NCI-H2081 (cell line): ENCODE measurements at regions not wholly inside any gene's neighbourhood (a gene's known extent, or its start where the extent isn't known, plus 50 kb on each side); places are given as distances from the start of the nearest gene placed in this dataset.
"Not testable (repeated sequence)": the region's sequence is repeated elsewhere in the genome, so short reads cannot be mapped to it uniquely, and the experiment has no call there.

Experiments used
- DNase-seq, 2 experiments: peaks; one replicate each; lab custom pipeline; 2025; lab: John Stamatoyannopoulos, UW

DNA sequence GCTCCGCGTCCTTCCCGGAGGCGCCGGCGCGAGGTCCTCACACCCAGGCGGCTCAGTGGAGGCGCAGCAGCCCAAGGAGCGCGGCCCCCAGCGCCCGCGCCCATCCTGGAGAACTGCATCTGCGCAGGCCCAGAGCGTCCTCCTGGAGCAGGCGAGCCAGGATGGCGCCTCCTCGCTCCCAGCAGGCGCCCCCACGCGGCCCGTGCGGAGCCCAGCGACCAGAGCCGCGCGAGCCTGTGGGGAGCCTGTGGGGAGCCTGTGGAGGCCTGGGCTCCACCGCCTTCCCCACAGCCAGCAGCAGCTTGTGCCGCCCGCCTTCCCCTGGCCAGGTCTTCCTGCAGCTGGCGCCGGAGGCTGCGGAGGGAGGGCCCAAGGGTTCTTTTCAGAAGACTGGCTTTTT is 953.9 kb downstream of the TMEM121 start:
- not testable (repeated sequence) for DNase-seq

DNA sequence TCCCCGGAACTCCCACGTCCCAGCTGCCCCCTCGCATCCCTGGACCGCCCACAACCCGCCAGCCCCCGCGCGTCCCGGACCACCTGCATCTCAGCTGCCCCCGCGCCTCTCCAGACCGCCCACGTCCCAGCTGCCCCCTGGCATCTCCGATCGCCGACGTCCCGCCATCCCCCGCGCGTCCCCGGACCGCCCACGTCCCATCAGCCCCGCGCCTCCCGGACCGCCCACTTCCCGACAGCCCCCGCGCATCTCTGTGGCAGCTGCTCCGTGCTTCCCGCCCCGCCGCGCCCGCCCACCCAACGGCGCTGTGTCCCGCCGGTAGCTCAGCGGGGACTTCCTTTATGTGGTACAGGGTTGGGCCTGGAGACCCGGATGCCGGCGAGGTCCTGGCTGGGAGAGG is 955.8 kb downstream of the TMEM121 start:
- DNase-seq, result not testable (repeated sequence)

DNA sequence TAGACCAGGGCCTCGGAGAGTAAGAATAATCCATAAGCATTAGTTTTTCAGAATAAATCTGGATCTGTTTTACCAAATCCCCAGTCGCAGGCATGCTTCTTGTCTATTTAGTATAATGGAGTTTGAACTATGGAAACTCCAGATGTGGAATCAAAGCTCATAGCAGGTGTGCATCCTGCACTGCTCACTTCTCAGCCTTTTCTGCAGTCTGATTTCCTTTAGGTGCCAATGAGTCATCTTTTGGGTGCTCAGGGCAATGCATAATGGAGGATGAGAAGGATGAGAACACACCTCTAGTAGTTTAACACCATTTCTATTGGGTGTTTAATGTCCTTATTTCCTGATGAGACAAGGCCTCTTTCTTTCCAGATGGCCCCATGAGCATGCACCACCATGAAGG is 961.2 kb downstream of the TMEM121 start:
- DNase-seq, result no peak

DNA sequence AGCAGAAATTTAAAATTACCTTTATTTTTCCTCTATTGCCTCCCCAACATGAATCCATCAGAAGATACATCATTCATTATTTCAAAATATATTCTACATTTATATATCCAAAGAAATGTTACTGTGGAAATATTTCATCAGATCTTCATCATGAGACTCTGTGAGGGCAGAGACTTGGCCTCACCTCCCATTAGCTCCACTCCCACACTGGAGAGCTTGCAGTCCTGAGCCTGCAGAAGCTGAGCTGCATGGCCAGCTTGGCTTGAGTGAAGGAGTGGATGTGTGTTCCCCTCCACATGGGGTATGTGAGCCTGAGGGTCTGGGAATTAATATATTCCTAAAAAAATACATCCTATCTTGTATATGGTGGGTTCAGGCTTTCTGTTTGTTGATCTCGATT is 961.9 kb downstream of the TMEM121 start:
- no peak for DNase-seq

DNA sequence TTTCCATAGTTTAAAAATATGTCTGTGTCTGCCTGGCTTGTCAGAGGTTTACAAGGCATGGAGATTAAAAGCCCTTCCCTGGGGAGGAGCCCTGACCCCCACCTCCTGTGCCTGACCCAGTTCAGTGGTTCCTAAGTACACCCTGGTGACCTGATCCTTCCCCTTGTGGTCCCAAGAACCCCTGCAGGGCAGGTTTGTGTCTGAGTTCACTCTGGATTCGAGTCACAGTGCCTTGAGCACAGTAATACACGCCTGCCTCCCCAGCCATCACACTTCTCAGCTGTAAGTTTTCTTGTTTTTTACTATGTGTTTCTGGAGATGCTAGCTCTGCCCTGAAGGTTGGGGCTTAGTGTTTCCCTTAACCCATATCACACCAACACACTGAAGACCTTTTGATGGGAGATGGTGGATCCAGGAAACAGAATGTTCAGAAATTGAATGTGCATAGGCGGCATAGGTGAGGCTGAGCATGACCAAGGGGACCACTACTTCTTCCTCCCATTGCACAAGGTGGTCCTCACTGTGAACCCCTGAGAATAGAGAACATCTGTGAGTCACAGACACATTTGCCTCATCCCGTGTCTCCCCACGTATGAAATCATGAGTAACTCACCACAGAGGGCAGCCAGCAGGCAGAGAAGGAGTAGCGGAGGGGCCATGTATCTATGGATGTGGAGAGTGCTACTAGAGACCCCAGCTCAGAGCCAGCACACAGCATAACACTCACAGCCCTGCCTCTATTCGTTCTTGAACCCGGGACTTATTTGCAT is 962.9 kb downstream of the TMEM121 start:
- DNase-seq, result no peak

DNA sequence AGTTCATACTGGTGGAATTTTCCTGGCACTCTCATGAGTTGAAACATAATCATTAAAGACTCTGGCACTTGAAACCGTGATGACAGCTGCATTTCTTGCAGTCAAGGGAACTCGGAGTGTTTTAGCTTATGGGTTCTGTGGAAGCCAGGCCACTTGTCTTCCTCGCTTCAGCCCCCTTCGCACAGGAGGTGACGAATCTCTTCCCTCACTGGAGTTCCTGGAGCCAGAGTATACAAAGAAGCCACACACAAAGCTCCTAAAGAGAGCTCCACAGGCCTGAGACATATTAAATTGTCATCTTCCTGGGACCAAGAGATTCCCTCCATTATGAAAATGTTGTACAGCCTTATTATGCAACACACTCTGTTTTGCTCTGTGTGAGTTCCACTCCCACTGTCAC is 964.1 kb downstream of the TMEM121 start:
- no peak for DNase-seq

DNA sequence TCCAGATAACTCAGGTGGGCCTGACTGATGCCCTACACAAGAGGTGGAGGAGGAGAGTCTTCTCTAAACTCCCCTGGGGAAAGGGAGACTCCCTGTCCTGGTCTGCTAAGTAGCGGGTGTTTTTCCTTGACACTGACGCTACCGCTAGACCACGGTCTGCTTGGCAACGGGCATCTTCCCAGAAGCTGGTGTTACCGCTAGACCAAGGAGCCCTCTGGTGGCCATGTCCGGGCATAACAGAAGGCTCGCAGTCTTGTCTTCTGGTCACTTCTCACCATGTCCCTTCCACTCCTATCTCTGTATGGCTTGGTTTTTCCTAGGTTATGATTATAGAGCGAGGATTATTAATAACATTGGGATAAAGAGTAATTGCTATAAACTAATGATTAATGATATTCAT is 965.5 kb downstream of the TMEM121 start:
- no peak for DNase-seq

DNA sequence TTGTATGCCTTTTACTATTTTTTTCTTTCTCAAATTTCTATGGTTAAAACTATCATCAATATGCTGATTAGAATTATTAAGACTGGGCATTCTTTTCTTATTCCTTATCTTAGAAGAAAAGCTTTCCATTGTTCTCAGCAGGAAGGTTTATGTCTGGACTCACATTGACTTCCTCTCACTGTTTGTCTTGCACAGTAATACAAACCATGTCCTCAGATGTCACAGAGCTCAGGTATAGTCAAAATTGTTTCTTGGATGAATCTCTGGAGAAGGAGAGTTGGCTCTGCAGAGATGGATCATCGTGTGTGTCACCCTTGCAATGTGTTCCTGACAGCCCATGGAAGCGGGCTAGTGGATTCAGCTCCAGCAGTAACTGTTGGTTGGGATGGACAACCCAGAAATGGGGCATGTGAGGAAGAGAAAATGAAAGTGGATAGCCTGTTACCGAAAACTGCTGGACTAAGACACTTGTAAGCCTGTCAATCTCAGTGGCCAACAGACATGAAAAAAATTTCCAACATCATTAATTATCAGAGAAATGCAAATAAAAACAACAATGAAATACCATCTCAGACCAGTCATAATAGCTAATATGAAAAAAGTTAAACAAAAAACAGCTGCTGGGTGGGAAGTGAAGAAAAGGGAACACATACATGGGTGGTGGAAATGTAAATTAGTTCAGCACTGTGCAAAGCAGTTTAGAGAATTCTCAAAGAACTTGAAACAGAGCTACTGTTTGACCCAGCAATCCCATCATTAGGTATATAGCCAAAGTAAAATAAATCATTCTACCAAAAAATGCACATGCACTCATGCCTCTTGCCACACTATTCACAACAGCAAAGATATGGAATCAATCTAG is 967.8 kb downstream of the TMEM121 start:
- no peak for DNase-seq

DNA sequence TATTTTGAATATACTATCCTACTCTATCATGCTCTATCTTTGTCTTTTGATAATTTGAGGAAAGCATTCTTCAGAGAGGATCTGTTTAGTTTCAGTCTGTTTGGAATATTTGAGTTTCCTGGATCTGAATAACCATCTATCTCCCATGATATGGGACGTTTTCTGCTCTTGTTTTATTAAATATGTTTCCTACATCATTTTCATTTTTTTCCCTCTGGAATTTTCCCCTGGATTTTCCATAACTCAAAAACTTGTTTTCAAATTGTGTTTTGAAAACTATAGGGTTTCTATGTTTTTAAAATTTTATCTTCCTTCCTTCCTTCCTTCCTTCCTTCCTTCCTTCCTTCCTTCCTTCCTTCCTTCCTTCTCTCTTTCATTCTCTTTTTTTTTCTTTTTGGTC is 974.2 kb downstream of the TMEM121 start:
- no peak for DNase-seq

DNA sequence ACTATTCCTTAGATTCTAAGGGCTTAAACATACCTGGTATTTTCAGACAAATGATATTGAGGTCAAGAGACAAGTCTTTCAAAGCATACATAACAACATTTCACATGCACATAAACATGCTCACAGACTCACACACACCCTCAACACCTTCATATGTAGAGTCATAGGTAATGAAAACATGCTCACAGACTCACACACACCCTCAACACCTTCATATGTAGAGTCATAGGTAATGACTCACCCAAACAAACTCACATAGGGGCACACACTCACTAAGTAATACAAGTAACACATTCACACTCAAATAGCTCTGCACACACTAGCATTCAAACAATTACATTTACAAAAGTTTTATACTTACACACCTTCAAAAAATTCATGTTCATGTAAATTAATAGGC is 975.5 kb downstream of the TMEM121 start:
- no peak for DNase-seq

DNA sequence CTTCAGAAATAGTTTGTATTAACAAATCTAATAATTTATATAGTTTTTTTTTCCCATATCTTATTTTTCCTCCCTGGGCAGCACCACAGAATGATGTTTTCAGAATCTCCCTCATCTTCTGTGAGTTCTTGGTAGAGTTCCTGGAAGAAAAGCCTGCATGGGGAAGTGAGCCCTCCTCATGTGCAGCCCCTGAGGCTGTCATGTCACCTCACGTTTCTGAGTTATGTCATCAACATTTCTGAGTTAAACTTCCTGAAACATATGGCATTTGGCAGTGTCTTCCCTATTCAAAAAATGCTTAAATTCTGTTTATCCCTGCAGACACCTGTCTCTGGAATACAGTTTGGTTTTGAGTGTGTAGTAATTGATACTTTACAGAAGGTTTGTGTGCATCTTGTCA is 979.0 kb downstream of the TMEM121 start:
- no peak for DNase-seq

DNA sequence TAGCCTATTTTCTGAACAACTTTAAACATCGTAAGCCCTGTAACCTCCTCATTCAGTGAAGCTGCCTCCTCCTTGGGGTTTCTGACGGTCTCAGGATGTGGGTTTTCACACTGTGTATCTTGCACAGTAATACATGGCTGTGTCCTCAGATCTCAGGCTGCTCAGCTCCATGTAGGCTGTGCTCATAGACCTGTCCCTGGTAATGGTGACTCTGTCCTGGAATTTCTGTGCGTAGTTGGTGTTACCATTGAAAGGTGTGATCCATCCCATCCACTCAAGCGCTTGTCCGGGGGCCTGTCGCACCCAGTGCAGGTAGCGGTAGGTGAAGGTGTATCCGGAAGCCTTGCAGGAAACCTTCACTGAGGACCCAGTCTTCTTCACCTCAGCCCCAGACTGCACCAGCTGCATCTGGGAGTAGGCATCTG is 980.5 kb downstream of the TMEM121 start:
- no peak for DNase-seq

DNA sequence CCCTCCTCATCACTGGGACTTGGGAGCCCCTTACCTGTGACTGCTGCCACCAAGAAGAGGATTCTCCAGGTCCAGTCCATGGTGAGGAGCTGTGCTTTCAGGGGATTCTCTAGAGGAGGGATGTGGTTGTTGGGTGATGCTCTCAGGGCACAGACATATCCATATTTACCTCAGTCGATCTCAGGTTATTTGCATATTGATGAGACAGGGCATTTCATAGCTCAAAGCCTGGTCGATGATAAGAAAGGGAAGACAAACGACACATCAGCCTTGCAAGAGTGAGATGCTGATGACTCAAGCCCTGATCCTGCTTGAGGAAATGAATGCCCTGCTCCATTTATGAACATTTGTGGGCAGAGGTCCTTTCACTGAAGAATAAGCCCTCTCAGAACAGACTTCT is 981.0 kb downstream of the TMEM121 start:
- no peak for DNase-seq

DNA sequence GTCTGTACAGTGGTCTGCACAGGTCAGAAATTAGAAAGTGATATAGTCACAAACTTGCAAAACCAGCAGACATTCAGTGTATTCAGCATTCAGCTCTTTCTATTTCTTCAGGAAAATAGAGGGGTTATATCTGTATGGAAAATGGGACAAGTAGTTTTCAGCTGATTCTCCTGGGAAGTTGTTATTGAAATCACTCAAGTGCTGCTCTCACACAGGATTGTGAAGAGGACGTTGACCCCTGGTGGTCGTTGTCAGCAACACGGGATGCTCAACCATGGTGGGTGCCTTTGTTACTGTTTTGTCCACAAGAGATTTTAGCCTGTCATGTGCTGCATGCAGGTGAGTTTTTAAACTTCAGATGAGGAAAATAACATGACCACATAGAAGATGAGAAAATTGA is 981.8 kb downstream of the TMEM121 start:
- DNase-seq, result no peak

DNA sequence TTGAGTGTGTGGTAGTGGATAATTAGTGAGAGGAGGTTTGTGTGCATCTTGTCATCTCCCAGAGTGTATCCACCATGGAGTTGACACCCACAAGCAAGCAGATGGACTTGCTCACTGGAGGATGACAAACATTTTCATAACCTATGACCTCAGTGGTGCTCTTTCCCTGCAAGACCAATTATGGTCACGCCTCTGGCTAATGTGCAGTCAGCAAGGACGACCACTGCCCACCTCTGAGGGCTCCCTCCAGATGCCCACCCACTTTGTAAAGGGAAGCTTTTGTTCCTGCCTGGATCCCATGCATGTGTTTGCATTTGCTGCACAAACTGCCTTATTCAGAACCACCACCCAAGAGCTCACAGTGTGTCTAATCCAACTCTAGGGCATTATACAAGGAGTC is 982.8 kb downstream of the TMEM121 start:
- no peak for DNase-seq

DNA sequence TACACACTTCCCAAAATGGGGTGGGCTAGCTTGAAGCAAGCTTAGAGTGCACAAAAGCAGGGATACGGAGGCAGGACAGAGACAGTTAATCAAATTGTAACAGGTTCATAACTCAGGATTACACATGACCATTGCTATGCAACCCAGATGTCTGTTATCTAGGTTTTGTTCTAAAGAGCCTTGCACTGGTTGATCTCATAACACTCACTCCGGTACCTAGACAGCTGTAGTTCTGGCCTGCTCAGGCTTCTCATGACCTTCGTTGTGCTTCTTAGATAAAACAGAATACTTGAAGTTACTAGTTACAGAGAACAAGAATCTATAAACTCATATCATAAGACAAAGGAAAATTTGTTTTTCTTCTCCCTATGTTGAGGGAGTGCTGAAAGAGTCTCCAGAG is 983.4 kb downstream of the TMEM121 start:
- no peak for DNase-seq

DNA sequence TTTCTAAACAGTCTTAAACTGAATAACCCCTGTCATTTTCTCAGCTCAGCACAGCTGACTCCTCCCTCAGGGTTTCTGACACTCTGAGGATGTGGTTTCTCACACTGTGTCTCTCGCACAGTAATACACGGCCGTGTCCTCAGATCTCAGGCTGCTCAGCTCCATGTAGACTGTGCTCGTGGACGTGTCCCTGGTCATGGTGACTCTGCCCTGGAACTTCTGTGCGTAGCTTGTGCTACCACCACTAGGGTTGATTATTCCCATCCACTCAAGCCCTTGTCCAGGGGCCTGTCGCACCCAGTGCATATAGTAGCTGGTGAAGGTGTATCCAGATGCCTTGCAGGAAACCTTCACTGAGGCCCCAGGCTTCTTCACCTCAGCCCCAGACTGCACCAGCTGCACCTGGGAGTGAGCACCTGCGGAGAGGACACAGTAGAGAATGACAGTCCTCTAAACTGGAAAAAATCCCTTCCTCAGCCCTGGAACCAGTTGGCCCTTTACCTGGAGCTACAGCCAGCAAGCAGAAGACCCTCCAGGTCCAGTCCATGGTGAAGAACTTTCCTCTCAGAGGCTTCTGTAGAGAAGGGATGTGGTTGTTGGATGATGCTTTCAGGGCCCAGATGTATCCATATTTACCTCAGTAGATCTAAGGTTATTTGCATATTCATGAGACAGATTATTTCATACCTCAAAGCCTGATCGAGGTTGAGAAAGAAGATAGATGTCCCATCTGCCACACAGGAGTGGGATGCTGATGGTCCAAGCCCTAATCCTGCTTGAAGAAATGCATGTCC is 984.8 kb downstream of the TMEM121 start:
- DNase-seq, result no peak

DNA sequence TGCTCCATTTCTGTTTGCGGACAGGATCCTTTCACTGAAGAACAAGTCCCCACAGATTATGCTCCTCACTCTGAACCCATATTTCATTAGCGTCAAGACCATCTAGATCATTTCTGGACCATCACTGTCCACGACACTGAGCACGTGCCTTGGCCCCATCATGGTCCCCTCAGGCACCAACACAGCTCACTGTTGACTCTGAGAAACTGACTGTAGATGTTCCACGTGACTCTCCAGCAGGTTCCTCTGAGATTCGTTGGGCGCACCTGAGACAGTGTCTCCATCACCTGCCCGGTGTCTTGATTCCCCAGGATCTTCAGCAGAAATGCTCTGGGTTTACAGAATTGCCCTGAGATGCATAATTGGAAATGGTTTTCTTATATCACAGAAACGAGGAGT is 985.4 kb downstream of the TMEM121 start:
- no peak for DNase-seq

DNA sequence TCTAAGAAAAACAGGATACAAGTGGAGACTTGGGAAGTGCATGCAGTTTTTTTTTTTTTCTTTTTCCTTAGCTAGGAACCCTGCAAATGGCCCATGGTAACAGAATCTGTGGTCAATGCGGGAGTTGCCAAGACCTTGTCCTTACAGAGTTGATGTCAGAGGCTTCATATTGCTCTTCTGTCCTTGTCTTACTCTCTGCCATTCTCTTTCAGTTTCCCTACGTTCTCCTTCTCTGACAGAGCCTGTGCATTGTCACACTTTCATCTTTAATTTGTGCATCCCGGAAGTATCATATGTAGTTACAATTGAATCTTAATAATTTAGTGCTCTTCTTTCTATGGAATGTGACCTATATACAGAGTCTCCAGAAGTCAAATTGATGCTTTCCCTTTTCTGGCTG is 986.9 kb downstream of the TMEM121 start:
- DNase-seq, result no peak

DNA sequence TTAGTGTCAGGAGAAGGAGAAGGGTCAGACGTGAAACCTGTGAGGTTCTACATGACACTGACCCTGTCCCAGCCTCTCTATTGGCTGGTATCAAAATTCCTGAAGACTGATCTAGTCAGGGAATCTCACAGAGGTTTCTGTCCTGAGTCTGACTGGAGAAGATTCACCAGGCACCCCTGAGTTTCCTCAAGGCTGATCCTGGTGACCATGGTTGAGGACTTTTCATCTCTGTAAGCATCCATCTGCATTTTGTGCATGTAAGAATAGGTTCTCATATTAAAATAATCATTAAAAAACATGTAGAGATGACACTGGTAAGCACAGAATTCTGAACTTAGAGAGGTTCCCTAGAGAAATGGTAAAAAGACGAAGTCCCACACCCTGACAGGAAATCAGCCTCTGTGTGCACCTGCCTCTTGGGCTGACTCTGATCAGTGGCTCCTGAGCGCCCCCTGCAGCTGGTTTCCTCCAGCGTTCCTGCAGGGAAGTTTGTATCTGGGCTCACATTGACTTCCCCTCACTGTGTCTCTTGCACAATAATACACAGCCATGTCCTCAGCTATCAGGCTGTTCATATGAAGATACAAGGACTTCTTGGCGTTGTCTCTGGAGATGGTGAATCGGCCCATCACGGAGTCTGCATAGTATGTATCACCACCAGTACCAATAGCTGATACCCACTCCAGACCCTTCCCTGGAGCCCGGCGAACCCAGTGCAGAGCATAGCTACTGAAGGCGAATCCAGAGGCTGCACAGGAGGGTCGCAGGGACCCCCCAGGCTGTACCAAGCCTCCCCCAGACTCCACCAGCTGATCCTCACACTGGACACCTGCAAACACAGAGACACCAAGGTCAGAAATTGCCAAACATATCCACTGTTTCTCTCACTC is 991.9 kb downstream of the TMEM121 start:
- no peak for DNase-seq

DNA sequence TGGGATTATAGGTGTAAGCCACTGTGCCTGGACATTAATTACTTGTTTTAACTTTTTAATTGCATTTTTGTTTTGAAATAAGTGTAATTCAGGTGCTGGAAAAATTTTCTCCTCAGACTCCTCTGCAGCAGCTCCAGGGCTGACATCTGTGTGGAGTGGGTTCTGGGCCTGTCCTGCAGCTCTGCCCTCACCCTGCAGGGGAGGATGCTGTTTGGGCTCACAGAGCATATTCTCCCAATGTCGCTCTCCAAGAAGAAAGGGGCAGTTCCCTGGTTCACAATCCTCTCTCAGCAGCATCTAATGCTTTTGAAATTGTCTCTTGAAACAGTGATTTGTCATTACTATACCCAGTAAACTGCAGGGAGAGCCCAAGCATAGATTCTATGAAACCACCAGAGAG is 995.7 kb downstream of the TMEM121 start:
- DNase-seq, result not testable (repeated sequence)

DNA sequence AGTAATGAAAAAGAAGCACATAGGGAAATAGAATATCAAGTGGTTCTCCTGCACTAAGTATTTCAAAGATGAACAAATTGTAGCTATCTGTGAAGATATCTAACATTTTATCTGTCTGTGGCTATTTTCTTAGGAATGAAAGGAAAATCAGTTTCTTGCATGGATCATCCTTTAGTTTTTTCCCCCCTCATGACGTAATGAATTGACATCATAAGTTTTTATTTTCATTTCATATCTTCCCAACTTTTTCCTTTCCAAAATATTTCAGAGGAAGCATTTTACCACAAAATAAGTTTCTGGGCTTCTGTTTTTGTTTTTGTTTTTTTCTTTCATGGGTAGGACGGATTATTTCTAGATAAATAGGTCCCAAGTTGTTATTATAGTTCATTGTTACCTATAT is 996.6 kb downstream of the TMEM121 start:
- no peak for DNase-seq
